NCI-H524 treated with DMSO at 0.1 percent for 48 hours (cell line): ENCODE measurements at regions not wholly inside any gene's neighbourhood (a gene's known extent, or its start where the extent isn't known, plus 50 kb on each side); places are given as distances from the start of the nearest gene placed in this dataset.
"Not testable (repeated sequence)": the region's sequence is repeated elsewhere in the genome, so short reads cannot be mapped to it uniquely, and the experiment has no call there.

Experiments used
- DNase-seq: peaks from one replicate; lab custom pipeline; 2025; lab: John Stamatoyannopoulos, UW

- no peak for DNase-seq
Observed at GRCh38 chr6:106884576-106884975, 90.0 kb downstream of the CD24 start.

DNA sequence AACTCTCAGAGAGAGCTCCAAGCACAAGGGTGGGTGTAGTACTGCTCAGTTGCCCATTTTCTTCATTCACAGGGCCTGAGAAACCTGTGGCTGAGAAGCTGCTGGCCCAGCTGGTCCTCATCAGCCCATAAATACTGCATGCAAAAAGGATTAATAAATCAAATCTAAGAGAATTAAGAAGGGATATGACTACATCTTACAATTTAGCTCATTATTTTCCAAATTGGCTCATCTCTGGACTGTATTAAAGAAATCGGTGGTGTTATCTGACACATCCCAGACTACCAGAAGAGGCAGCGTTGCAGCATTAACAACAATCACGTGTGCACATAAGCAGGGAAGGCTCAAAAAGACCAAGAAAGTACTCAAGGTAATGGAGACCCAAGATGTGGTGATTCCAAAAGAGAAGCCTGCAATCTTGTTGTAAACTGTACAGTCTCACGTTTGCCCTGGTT, 90.7 kb downstream of the CD24 start:
- DNase-seq = no peak

DNA sequence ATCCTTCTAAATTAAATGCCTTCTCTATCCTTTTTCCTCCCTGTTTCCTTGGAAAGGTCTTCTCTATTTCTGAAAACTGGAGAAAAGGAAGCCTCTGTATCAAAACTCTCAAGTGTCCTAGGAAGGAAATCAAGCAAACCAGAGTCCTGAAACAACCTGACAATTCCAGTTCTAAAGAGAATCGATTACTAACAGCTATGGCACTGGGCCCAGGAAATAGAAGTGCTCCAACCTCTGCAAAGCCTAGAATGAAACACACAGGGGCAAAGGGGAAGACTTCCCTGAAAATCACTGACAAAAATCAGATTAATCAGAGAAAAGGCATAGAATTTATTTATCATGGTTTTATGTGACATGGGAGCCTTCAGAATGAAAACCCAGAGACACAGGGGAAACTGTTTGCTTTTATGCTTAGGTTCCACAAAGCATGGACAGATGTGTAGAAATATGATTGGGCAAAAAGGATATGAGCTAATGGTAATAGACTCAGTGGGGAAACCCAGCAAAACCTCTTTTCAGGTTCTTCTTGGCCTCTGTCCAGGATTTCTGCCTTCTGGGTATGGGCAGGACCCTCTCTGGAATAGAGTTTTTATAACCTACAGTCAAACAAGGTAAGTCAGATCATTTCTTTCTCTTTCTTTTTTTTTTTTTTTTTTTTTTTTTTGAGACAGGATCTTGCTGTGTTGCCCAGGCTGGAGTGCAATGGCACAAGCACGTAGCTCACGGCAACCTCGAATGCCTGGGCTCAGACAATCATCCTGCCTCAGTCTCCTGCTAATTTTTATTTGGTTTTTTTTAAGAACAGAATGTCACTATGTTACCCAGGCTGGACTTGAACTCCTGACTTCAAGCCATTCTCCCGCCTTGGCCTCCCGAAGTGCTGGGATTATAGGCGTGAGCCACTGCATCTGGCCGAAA, 91.7 kb downstream of the CD24 start:
- DNase-seq = no peak

- no peak for DNase-seq
Observed at GRCh38 chr6:106882138-106882537, 92.4 kb downstream of the CD24 start.

DNA sequence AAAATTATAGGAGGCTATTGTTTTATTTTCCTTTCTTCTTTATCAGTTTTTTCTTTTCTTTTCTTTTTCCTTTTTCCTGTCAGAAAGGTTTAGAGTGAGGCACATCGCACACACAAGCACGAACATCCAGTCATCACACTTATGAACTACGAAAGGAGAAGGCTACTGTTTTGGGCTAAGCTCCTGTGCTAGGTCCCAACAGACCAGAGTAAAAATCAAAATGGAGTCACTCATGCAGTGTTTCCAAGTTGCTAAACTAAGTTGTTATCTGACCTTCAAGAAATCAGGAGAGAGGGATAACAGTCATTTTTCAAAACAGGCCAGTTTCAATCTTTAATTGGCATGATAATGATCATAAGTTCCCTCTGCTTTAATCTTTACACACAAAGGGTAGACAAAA, 93.6 kb downstream of the CD24 start:
- no peak for DNase-seq

DNA sequence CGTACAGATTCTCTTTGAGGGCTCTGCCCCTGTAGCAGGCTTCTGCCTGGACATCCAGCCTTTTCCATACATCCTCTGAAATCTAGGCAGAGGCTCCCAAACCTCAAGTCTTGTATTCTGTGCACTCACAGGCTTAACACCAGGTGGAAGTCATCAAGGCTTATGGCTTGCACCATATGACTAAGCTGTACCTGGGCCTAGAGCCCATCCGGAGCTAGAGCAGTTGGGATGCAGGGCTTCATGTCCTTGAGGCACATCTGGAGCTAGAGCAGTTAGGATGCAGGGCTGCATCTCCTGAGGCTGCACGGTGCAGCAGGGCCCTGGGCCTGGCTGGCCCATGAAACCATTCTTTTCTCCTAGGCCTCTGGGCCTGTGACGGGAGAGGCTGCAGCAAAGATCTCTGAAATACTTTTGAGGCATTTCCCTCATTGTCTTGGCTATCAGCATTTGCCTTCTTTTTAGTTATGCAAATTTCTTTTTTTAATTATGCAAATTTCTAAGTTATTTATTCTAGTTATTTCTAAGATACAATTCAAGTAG, 98.7 kb downstream of the CD24 start:
- DNase-seq = no peak

- DNase-seq = no peak
Observed at GRCh38 chr6:106874481-106874880, 100.0 kb downstream of the CD24 start.

- DNase-seq = no peak
Observed at GRCh38 chr6:106872049-106872448, 102.5 kb downstream of the CD24 start.

DNA sequence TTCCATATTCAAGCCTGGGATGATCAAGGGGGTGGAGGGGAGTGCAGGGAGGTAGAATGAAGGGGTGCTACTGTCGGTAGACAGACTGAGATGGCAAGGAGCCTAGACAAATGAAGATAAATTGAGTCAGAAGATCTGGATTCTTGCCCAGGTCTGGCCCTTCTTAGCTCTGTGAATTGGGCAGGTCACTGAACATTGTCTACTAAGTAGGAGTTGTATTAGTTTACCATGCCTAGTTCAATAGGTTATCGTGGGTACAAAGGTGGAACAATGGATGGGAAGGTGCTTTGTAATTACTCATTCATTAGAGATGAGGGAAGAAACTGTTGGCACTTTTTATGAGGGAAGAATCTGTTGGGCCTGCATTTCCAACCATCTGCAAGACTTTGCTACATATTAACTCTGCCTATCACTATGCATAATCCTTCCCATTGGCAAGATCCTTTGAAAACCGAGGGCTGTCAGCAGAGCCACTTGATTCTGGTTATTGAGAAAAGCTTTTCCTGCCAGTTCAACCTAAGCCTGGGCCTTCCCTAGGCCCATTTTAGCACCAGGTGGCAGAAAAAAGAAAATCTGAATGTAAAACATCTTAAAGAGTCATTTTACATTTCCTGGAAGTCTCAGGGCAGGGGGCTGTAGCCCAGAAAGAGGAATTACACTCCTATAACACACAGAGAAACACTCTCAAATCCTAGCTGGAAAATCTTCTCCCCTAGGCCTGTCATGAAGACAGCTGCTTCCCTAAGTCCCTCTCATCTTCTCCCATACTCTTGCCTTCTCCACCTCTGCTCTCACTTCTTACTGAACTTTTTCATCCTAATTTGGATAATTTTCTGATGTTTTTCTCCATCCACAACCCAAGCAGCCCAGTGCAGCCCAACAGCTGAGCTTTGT, 103.5 kb downstream of the CD24 start:
- no peak for DNase-seq

GRCh38 chr6:106870069-106870468, 104.5 kb downstream of the CD24 start:
- DNase-seq = no peak

DNA sequence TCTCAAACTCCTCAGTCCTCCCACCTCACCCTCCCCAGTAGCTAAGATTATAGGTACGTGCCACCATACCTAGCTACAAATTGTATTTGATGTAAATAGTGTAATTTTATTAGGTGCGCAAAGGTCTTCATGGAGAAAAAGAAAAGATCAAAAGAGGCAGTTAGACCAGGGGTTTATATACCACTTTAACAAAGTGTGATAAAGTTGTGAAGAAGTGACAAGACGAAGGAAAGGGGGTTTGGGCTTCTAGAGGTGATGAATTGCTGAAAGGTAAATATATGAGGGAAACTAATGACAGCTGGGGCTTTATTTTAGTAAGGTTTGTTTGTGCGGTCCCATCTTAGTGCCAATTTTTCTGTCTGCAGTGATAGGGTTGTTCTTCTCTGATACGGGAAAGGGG, 105.3 kb downstream of the CD24 start:
- no peak for DNase-seq

DNA sequence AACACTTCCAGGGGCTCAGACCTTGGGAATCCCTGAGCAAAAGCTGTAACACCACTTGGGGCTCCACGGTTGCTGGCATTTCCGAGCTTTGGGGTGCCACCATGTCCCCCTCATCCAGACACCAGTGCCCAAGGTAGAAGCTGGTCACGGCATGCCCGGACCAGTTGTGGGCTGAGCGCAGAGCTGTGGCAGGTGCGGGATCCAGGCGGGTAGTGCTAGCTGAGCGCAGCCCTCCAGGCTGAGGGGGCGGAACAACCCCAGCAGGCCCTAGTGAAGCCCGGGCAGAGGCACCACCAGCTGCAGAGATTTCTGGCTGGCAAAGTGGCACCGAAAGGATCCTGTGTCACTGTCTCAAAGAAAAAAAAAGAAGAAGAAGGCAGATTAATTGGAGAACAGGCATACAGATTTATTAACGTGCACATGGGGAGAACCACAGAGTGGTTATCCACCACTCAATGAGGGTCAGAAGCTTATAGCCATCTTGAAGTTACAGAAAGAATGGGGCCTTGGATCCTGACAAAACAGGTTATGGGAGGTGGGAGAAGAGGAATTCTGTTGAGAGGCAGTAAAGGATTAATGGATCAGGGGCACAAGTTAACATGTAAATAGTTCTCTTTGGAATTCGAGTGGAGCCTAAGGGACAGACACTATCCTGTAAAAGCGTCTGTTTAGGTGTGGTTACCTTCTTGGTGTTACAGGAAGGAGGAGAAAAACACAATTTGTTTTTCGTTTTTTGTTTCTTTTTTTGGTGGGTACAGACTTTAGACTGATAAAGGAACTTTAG, 107.5 kb downstream of the CD24 start:
- no peak for DNase-seq

DNA sequence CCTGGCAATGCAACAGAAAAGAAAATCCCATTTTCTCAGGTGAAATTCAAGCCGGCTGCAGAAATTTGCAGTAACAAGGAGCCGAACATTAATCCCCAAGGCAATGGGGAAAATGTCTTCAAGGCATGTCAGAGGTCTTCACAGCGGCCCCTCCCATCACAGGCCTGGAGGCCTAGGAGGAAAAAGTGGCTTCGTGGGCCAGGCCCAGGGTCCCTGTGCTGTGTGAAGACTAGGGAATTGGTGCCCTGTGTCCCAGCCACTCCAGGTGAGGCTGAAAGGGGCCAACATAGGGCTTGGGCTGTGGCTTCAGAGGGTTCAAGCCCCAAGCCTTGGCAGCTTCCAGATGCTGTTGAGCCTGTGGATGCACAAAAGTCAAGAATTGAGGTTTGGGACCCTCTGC, 111.7 kb downstream of the CD24 start:
- no peak for DNase-seq

DNA sequence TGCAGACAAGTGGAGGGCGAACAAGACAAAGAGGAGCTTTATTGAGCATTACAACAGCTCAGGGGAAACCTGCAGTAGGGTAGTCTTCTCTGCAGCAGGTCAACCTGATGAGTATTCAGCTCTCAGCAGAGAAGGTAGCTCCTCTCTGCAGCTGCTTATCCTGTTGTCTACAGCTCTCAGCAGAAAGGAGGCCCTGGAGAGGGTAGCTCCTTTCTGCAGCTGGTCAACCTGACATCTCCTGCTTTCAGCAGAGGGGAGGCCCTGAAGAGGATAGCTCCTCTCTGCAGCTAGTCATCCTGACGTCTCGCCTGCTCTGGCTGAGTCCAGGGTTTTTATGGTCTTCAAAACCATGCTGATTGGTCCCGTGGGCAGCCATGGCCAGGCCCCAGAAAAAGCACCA, 113.6 kb downstream of the CD24 start:
- no peak for DNase-seq

DNA sequence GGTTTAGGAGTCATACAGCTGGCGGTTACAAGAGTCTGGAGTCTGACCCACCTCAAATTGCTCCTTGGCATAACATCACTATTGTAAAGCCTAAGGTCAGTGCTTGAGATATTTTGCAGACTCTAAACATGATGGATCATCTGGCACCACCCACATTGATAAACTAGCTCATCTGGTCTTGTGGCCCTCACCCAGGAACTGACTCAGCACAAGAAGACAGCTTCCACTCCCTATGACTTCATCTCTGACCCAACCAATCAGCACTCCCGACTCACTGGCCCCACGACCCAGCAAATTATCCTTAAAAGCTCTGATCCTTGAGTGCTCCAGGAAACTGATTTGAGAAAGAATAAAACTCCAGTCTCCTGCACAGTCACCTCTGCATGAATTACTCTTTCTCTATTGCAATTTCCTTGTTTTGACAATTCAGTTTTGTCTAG, 115.9 kb downstream of the CD24 start:
- DNase-seq = no peak

DNA sequence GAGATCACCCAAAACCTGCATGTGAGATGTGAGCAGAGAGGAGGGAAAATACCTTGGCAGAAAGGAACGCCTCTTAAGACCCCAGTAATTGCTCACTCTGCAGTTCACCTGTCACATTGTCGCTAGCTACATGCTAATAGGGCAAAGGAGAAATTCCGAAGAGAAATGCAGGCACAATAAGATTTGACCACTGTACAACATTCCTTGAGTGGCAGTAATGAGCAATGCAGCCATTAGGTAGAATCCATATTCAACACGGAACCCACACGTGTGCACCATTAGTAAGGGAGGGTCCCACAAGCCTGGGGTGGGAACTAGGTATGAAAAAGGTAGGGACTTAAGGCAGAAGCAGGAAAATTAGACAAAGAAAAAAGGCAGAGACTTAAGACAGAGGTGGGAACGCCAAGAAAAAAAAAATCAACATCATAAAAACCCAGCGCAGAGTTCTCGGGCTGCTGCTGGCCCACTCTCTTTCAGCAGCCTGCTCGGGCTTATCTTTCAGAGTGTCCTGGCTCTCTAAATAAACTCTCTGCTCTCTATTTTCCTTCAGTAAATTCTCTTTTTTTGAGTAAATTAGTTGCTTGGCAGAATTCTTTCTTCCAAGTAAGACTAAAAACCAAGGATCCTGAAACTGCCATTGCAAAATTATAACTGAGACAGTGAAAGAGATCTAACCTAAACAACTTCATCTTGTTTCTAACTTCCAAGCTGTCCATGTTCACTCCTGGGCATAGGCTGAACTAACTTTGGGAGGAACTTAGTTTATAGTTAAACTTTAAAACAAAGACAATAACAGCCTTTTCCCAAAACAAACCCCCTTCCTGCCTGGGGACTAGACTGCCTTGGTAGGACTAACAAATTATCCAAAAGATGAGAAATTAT, 116.5 kb downstream of the CD24 start:
- no peak for DNase-seq

- not testable (repeated sequence) for DNase-seq
Observed at GRCh38 chr6:106857310-106857709, 117.2 kb downstream of the CD24 start.

- no peak for DNase-seq
Observed at GRCh38 chr6:106856227-106856874, 118.2 kb downstream of the CD24 start.

DNA sequence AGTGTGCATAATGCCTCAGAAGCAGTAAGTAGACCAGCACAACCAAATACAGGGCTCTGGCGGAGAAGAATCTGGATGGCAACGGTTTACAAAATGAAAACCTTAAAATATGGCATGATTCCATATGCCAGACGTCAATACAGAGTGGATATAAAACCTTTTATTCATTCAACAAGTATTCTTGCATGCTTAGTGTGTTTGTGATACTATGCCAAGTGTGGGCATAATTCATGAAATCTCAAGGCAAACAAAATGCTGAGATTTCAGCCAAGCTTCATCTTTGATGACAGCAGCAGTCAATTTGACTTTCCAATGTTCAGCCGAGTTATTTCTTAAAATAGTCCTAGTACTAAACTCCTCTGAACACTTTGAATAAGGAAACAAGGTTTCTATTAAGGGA, 119.4 kb downstream of the CD24 start:
- DNase-seq = no peak

DNA sequence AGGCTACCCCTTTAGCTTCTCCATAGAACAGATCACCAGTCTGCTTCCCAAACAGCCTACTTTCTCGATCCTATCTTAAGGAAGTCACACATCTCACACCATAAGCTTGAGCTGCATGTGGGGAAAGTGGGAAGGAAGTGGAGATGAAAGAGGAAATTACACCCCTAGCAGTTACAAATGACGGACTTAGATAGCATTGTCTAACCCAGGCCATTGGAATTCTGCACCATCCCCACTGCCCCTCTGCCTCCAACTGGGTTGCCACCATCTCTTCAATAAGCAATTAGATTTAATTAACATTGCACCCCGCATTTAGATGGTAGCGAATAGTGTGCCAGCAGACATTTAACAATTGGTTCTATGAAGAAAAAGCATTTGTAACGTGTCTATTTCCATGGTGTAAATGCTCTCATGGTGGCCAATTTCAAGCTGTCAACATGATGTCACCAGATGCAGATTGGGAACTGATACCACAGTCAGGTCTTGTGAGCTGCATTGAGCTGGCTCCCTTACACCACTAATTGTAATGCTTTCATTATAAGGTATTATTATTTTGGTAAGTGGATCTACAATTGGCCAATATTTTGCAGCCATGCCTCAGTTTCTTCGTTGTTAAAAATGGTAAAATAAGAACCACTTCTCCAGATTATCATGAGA, 124.7 kb downstream of the CD24 start:
- DNase-seq = no peak
